Mesenchymal stem cell (in vitro differentiated cells and primary cell): ENCODE measurements at regions not wholly inside any gene's neighbourhood (a gene's known extent, or its start where the extent isn't known, plus 50 kb on each side); places are given as distances from the start of the nearest gene placed in this dataset.

Experiments used
- DNase-seq: peaks from one replicate; pipeline ENCODE4 v3.0.0-alpha.2; 2013
- H2AFZ ChIP-seq: one replicate; pipeline ENCODE4 v1.6.1; 2013; ENCODE audit warnings: low read depth, mild to moderate bottlenecking, control low read depth, inconsistent platforms, low read length, moderate library complexity
- H2AK5ac ChIP-seq: 2 replicates; pipeline ENCODE4 v1.6.1; 2013; ENCODE audit warnings: low read length, moderate library complexity, mild to moderate bottlenecking, inconsistent platforms; ENCODE audit not compliant: severe bottlenecking
- H2BK120ac ChIP-seq: one replicate; pipeline ENCODE4 v1.6.1; 2013; ENCODE audit warnings: low read depth, mild to moderate bottlenecking, inconsistent platforms, low read length, moderate library complexity
- H2BK12ac ChIP-seq, 2 experiments: one replicate each; pipeline ENCODE4 v1.6.1; 2013; ENCODE audit warnings: inconsistent platforms in 2 of 2, low read length in 2 of 2, mild to moderate bottlenecking in 2 of 2, moderate library complexity in 2 of 2, control low read depth in 1 of 2
- H2BK15ac ChIP-seq: one replicate; pipeline ENCODE4 v1.6.1; 2013; ENCODE audit warnings: mild to moderate bottlenecking, low read depth, inconsistent platforms; ENCODE audit not compliant: poor library complexity, severe bottlenecking
- H2BK5ac ChIP-seq: 2 replicates; pipeline ENCODE4 v1.6.1; 2013; ENCODE audit warnings: low read depth, mild to moderate bottlenecking, low read length, control low read depth, inconsistent platforms; ENCODE audit not compliant: poor library complexity, severe bottlenecking
- H3K14ac ChIP-seq, 2 experiments: one replicate each; pipeline ENCODE4 v1.6.1; 2013; ENCODE audit warnings: inconsistent platforms in 2 of 2, low read length in 2 of 2, control low read depth in 1 of 2, mild to moderate bottlenecking in 1 of 2, moderate library complexity in 1 of 2
- H3K18ac ChIP-seq, 2 experiments: one replicate each; pipeline ENCODE4 v1.6.1; 2013; ENCODE audit warnings: inconsistent platforms in 2 of 2, low read length in 2 of 2, control low read depth in 1 of 2, low read depth in 1 of 2, mild to moderate bottlenecking in 1 of 2
- H3K23ac ChIP-seq, 2 experiments: one replicate each; pipeline ENCODE4 v1.6.1; 2013; ENCODE audit warnings: inconsistent platforms in 2 of 2, low read length in 2 of 2, mild to moderate bottlenecking in 2 of 2, moderate library complexity in 2 of 2, control low read depth in 1 of 2
- H3K27ac ChIP-seq: 2 replicates; pipeline ENCODE4 v1.5.1; 2013; ENCODE audit warnings: mild to moderate bottlenecking, moderate library complexity, low read length, control low read depth, inconsistent platforms; ENCODE audit not compliant: poor library complexity, severe bottlenecking
- H3K27me3 ChIP-seq, 2 experiments: 2 replicates each; pipeline versions ENCODE4 v1.6.1 to v1.7.0; 2013; ENCODE audit warnings: low read length in 2 of 2, mild to moderate bottlenecking in 2 of 2, moderate library complexity in 2 of 2, control low read depth in 1 of 2, inconsistent platforms in 1 of 2; ENCODE audit not compliant: control insufficient read depth in 1 of 2, insufficient read depth in 1 of 2
- H3K36me3 ChIP-seq, 2 experiments: 2 replicates each; pipeline versions ENCODE4 v1.6.1 to v1.7.0; 2013; ENCODE audit warnings: low read length in 2 of 2, control low read depth in 1 of 2, inconsistent platforms in 1 of 2, low read depth in 1 of 2, mild to moderate bottlenecking in 1 of 2; ENCODE audit not compliant: insufficient read depth in 2 of 2, control insufficient read depth in 1 of 2
- H3K4ac ChIP-seq, 2 experiments: one replicate each; pipeline ENCODE4 v1.6.1; 2013; ENCODE audit warnings: inconsistent platforms in 2 of 2, low read length in 2 of 2, mild to moderate bottlenecking in 2 of 2, moderate library complexity in 2 of 2, control low read depth in 1 of 2, low read depth in 1 of 2
- H3K4me1 ChIP-seq: 2 replicates; pipeline ENCODE4 v1.6.1; 2013; ENCODE audit warnings: low read depth, low read length, control low read depth; ENCODE audit not compliant: control insufficient read depth, insufficient read depth
- H3K4me2 ChIP-seq: 2 replicates; pipeline ENCODE4 v1.6.1; 2013; ENCODE audit warnings: low read length, mild to moderate bottlenecking, inconsistent platforms; ENCODE audit not compliant: poor library complexity, severe bottlenecking
- H3K4me3 ChIP-seq, 2 experiments: 2 replicates each; pipeline versions ENCODE4 v1.5.1 to v1.7.0; 2013; ENCODE audit warnings: low read length in 2 of 2, mild to moderate bottlenecking in 2 of 2, control low read depth in 1 of 2, low read depth in 1 of 2; ENCODE audit not compliant: insufficient read depth in 1 of 2
- H3K79me1 ChIP-seq: replicated peaks from 2 replicates; pipeline ENCODE4 v1.6.1; 2013; ENCODE audit warnings: mild to moderate bottlenecking, control low read depth, low read length, inconsistent platforms; ENCODE audit not compliant: poor library complexity, severe bottlenecking
- H3K9ac ChIP-seq: 2 replicates; pipeline ENCODE4 v1.7.0; 2013; ENCODE audit warnings: mild to moderate bottlenecking, low read length, moderate library complexity
- H3K9me3 ChIP-seq: 2 replicates; pipeline ENCODE4 v1.7.0; 2013; ENCODE audit warnings: mild to moderate bottlenecking, low read length; ENCODE audit not compliant: control insufficient read depth
- H4K8ac ChIP-seq: one replicate; pipeline ENCODE4 v1.6.1; 2013; ENCODE audit warnings: inconsistent platforms, mild to moderate bottlenecking, low read length, moderate library complexity
- H4K91ac ChIP-seq: one replicate; pipeline ENCODE4 v1.6.1; 2013; ENCODE audit warnings: mild to moderate bottlenecking, low read length, inconsistent platforms
- WGBS: methylation state at CpG from one replicate; pipeline ENCODE4 v1.1.7; 2013; ENCODE audit warnings: mixed read lengths; 5-methylcytosine and 5-hydroxymethylcytosine counted together

GRCh38 chr1:90457985-90458384 lies 259.1 kb downstream of the BARHL2 start:
- H4K8ac ChIP-seq = no peak overlapping the region
- H3K4me3 ChIP-seq = no peak overlapping the region
- no peaks in the 10 kb centered on the region for H3K36me3 ChIP-seq
- H2AFZ ChIP-seq = no peak overlapping the region
- H2BK12ac ChIP-seq = no peak overlapping the region
- peaks cover 0 to 4% of the 10 kb centered on the region in 2 experiments for H3K27me3 ChIP-seq
- no peaks in the 10 kb centered on the region for H3K9me3 ChIP-seq
- 100% methylated on average over 2 of the region's 3 CpGs for WGBS
- no peak overlapping the region for H3K27ac ChIP-seq
- no peak overlapping the region for H4K91ac ChIP-seq
- H3K79me1 ChIP-seq = no peaks in the 10 kb centered on the region
- no peak overlapping the region for H3K4ac ChIP-seq
- no peak overlapping the region for H3K14ac ChIP-seq
- no peak overlapping the region for H3K23ac ChIP-seq
- no peak overlapping the region for H2BK15ac ChIP-seq
- H2BK120ac ChIP-seq = no peak overlapping the region
- no peak overlapping the region for H3K4me2 ChIP-seq
- DNase-seq = no peak
- H3K4me1 ChIP-seq = no peaks in the 10 kb centered on the region
- H3K18ac ChIP-seq = no peak overlapping the region
- no peak overlapping the region for H3K9ac ChIP-seq
- H2BK5ac ChIP-seq = no peak overlapping the region
- H2AK5ac ChIP-seq = no peak overlapping the region

- no peaks in the 10 kb centered on the region for H3K9me3 ChIP-seq
- no peak overlapping the region for H3K14ac ChIP-seq
- H3K23ac ChIP-seq = no peak overlapping the region
- no peak overlapping the region for H2AK5ac ChIP-seq
- H2BK15ac ChIP-seq = no peak overlapping the region
- no peak overlapping the region for H2BK12ac ChIP-seq
- no peak overlapping the region for H4K91ac ChIP-seq
- H3K18ac ChIP-seq = no peak overlapping the region
- no peak overlapping the region for H2AFZ ChIP-seq
- no peak overlapping the region for H3K4ac ChIP-seq
- no peak overlapping the region for H3K27ac ChIP-seq
- H3K9ac ChIP-seq = no peak overlapping the region
- H2BK5ac ChIP-seq = no peak overlapping the region
- no peaks in the 10 kb centered on the region for H3K36me3 ChIP-seq
- H4K8ac ChIP-seq = no peak overlapping the region
- H2BK120ac ChIP-seq = no peak overlapping the region
- no peaks in the 10 kb centered on the region for H3K27me3 ChIP-seq
- no peak overlapping the region for H3K4me3 ChIP-seq
- no CpG with 5 or more reads among the region's 2 CpGs for WGBS
- no peak overlapping the region for H3K4me2 ChIP-seq
- H3K79me1 ChIP-seq = no peaks in the 10 kb centered on the region
- H3K4me1 ChIP-seq = no peaks in the 10 kb centered on the region
- no peak for DNase-seq
Measured at GRCh38 chr1:90452491-90452890, 264.6 kb downstream of the BARHL2 start.

GRCh38 chr1:90443354-90443753 lies 273.7 kb downstream of the BARHL2 start:
- H2BK120ac ChIP-seq = no peak overlapping the region
- H4K91ac ChIP-seq = no peak overlapping the region
- no peak overlapping the region for H3K4me3 ChIP-seq
- H3K18ac ChIP-seq = no peak overlapping the region
- no peak overlapping the region for H4K8ac ChIP-seq
- no peak overlapping the region for H2AFZ ChIP-seq
- no peaks in the 10 kb centered on the region for H3K9me3 ChIP-seq
- no peak overlapping the region for H2BK5ac ChIP-seq
- no peak overlapping the region for H2BK15ac ChIP-seq
- WGBS = 91% methylated on average over 3 of the region's 4 CpGs
- H3K4ac ChIP-seq = no peak overlapping the region
- H3K23ac ChIP-seq = no peak overlapping the region
- H3K36me3 ChIP-seq = no peaks in the 10 kb centered on the region
- H2AK5ac ChIP-seq = no peak overlapping the region
- no peak overlapping the region for H3K4me2 ChIP-seq
- H3K27ac ChIP-seq = no peak overlapping the region
- no peaks in the 10 kb centered on the region for H3K4me1 ChIP-seq
- H3K9ac ChIP-seq = no peak overlapping the region
- no peaks in the 10 kb centered on the region for H3K79me1 ChIP-seq
- no peak overlapping the region for H3K14ac ChIP-seq
- DNase-seq = no peak
- H3K27me3 ChIP-seq = no peaks in the 10 kb centered on the region
- no peak overlapping the region for H2BK12ac ChIP-seq

- Histone ChIP-seq H3K18ac (no peak overlapping the region), H2AFZ (no peak overlapping the region), H3K27ac (no peak overlapping the region), H2AK5ac (no peak overlapping the region), H4K91ac (no peak overlapping the region), H2BK120ac (no peak overlapping the region), H3K9me3 (no peaks in the 10 kb centered on the region), H2BK12ac (no peak overlapping the region), H3K23ac (no peak overlapping the region), H3K4me3 (no peak overlapping the region), H3K4me2 (no peak overlapping the region), H3K4ac (no peak overlapping the region), H3K79me1 (no peaks in the 10 kb centered on the region), H3K27me3 (no peaks in the 10 kb centered on the region), H3K9ac (no peak overlapping the region), H3K4me1 (no peaks in the 10 kb centered on the region), H2BK5ac (no peak overlapping the region), H3K14ac (no peak overlapping the region), H4K8ac (no peak overlapping the region), H2BK15ac (no peak overlapping the region), H3K36me3 (no peaks in the 10 kb centered on the region)
- no peak for DNase-seq
- 83% methylated on average over 3 of the region's 3 CpGs for WGBS
Measured at GRCh38 chr1:90435351-90435750, 281.8 kb downstream of the BARHL2 start.
